NCI-H345 treated with DMSO at 0.1 percent for 48 hours (cell line): ENCODE measurements at regions not wholly inside any gene's neighbourhood (a gene's known extent, or its start where the extent isn't known, plus 50 kb on each side); places are given as distances from the start of the nearest gene placed in this dataset.
"Not testable (repeated sequence)": the region's sequence is repeated elsewhere in the genome, so short reads cannot be mapped to it uniquely, and the experiment has no call there.

ENCODE experiments used
- DNase-seq: peaks from one replicate; lab custom pipeline; 2025; ENCODE audit not compliant: unreplicated experiment; lab: John Stamatoyannopoulos, UW

DNA sequence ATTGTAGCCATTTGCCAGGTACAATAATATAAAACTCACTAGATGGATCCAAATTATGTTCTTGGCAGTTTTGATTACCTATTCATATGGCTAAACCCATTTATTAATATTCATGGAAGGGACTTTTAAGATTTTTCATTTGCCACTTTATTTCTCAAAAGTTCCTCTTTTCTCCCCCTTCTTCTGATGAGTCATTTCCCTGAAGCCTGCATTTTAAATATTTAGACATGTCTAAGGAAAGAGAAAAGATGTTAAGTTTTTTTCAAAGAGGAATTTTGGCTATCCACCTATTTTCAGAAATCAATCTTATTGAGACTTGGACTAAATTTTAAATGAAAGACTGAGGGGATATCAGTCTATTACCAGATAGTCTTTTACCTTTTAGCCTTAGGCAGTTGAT is 1189.4 kb downstream of the EFNA5 start:
- no peak for DNase-seq

DNA sequence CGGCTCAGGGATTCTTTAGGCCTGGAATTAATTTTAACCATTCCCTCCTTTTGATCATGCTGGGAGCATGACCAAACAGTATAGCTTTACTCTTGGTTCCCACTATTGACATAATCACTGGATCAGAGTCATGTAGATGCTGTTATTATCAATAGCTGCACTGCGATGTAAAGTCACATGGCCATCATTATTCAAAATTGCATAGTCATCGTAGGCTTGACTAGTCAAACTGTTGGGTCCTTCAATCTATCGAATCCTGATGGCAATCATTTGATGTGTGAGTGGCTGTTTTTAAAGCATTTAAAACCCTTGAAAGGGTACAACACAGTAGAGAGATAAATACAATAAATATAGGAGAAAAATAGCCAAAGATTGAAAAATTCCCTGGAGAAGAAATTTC is 1194.1 kb downstream of the EFNA5 start:
- no peak for DNase-seq

- DNase-seq = no peak
Measured at GRCh38 chr5:106474066-106474465, 1196.7 kb downstream of the EFNA5 start.

- DNase-seq = no peak
Measured at GRCh38 chr5:106459541-106459940, 1211.2 kb downstream of the EFNA5 start.

- DNase-seq = no peak
Measured at GRCh38 chr5:106454651-106455415, 1215.9 kb downstream of the EFNA5 start.

DNA sequence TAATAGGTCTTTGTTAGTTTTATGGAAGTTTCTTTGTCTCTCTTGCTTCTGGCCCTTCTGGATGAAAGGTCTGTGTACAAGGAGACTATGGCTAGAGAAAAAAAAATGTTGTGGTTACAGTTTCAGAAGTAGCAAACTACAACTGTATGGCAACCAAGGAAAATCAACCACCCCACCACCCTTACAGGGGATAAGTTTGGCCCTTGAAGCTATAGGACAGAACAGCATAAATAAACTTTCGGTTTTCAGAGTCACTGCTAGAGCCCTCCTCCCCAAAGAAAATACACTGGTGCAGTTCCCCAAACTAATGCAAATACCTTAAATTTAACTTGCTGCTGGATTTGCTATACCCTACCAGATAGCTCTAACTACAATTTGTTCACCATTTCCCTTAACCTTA is 1216.7 kb downstream of the EFNA5 start:
- DNase-seq = no peak

DNA sequence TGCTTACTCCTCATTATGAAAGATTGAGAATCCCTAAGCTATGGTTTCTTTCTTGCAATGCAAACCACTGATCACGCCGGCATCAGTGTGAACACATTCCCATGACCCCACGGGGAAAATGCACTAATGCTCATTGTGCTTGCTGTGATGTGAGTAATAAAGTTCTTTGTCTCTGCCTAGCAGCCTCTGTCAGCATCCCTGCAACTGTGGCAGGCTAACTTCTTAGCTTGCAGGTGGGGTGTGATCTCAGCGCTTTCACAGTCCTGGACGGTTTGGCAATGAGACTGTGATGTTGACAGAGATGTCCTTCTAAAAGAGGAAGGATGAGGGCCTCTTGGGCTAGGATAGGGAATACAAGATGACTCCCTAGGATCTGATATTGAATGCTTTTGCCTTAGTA is 1218.7 kb downstream of the EFNA5 start:
- no peak for DNase-seq

DNA sequence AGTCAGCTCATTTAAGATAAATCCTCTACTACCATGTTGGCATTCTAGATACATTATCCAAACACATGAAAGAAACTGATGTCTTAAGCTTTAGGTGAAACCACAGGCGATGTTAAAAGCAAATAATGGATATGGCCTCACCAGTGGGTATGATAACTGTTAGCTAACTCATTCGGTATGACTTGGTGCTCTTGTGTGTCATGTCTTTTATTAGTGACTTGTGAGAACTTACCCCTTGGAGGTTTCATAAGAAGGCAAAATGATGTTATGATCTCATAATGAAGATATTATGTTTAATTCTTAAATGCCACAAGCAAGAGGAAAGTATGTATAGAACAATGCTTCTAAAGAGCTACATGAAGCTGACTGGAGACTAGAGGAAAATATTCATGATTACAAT is 1227.0 kb downstream of the EFNA5 start:
- DNase-seq = no peak

DNA sequence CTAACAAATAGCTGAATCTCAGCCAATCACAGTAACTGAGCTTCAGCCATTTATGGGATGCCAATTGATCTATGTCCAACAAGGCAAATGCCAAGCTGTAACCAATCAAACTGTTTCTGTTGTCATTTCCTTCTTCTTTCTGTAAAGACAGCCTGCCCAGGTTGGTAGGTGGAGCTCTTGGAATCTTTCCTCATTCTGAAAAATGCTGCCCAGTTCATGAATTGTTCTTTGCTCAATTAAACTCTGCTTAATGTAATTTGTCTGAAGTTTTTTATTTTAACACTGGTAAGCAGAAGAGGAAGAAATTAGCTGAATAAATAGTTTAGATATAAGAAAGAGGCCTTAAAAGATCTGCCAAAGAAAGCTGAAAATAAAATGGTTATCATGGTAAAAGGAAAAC is 1235.6 kb downstream of the EFNA5 start:
- no peak for DNase-seq

GRCh38 chr5:106430733-106431132 is 1240.0 kb downstream of the EFNA5 start:
- DNase-seq = not testable (repeated sequence)

DNA sequence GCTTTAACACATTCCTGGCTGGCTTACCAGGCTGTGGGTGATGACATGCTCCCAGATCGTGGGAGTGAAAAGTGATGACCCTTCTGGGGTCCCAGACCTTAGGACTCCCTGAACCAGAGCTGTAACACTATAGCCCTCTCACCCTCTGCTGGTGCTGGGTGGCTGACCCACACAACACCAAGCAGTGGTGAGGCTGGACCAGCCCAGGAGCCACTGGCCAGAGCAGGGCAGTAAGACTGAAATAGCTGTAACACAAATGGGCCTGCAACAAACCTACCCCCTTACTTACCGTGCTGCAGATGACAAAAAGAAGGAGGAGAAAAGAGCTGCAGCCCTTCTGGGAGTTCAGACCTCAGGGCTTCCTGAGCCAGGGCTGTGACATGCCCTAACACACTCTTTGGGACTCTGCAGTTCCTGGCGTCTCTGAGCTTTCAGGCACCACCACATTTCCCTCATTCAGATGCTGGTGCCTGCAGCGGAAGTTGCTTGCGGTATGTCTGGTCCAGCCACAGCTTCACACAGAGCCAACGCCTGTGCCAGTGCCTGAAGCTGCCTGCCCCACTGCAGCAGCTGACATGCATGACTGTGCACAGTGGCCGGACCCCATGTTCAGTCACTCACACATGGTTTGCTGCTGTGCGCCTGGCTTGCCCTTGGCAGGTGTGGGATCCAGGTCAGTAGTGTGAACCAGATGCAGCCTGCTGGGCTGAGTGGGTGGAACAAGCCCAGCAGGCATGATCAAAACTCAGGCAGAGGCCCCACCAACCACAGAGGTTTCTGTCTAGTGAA is 1247.4 kb downstream of the EFNA5 start:
- DNase-seq = no peak

DNA sequence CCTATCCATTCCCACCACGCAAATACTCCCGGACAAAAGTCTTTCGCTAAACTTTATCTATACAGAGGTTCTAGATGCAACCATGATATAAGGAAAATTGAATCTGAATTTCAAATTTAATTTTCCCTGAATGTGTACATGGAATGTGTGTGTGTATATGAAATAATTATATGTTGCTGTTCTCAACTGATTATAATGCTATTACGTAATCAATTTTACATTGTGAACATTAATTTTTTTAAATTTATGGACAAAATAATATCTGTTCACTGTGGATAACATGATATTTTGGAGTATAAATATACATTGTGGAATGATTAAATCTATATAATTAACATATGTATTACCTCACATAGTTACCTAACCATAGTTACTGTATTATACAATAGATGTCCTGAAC is 1250.6 kb downstream of the EFNA5 start:
- DNase-seq = no peak

- no peak for DNase-seq
Measured at GRCh38 chr5:106418196-106418595, 1252.5 kb downstream of the EFNA5 start.

DNA sequence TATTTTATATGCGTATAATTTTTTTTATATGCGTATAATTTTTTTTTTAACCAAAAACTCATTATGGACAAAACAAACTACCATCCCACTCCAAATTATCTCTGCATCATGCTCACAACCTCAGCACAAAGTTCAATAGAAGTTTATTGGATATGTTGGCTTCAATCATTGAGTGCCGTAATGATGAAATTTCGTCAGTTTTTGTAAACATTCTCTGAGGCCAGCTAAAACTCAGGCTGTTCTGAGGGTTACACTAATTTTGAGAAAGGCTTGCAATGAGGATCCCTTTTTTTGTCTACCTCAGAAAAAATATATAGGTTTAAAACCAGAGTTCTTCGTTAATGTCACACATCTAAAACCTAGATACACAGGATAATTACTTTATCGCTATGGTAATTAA is 1253.2 kb downstream of the EFNA5 start:
- DNase-seq = no peak

DNA sequence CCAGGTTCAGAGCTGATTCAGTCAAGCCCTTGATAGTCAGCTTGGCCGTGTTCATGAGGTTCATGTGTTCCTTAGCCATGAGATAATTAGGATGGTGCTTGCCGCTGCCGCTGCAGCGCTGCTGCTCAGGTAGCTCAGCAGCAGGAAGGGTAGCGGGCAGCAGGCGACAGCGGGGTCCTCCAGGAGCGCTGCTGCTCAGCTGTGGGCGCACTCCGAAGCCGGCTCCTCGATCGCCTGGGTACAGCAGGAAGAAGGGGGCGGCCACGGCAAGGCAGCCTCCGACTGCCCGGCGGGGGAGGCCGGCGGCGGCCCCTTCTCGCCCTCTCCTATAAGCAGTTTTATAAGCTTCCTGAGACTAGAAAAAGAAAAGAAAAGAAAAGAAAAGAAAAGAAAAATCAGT is 1253.6 kb downstream of the EFNA5 start:
- DNase-seq = no peak

- no peak for DNase-seq
Measured at GRCh38 chr5:106415541-106415940, 1255.2 kb downstream of the EFNA5 start.

DNA sequence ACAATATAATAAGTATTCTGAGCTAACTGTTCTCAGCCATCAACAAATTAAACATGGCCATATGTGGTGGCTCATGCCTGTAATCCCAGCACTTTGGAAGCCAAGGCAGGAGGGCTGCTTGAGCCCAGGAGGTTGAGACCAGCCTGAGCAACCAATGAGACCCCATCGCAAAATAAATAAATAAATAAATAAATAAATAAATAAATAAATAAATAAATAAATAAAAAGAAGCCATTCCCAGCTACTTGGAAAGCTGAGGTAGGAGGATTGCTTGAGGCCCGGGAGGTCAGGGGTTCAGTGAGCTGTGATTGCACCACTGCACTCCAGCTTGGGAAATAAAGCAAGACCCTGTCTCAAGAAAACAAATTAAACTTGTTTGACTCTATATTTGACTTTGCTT is 1256.4 kb downstream of the EFNA5 start:
- no peak for DNase-seq

GRCh38 chr5:106412606-106413005 is 1258.1 kb downstream of the EFNA5 start:
- DNase-seq = no peak

GRCh38 chr5:106408570-106408969 is 1262.2 kb downstream of the EFNA5 start:
- DNase-seq = no peak

DNA sequence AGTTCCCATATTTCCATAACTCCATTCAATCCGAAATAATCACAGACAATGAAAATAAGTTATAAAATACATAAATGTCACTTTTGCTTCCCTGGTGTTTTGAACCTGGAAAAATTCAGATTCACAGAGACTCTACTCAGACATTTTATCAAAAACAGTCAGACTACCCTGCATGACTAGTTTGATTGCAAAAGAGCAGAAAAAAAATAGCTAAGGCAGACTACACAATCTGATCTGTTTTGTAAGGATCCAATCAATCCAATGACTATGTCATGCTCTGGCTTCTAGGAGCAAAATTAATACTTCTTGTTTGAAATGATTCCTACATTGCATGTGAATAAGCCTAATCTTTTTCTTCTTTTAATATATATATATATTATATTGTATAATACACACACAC is 1262.6 kb downstream of the EFNA5 start:
- DNase-seq = no peak

- no peak for DNase-seq
Measured at GRCh38 chr5:106401561-106401960, 1269.2 kb downstream of the EFNA5 start.

DNA sequence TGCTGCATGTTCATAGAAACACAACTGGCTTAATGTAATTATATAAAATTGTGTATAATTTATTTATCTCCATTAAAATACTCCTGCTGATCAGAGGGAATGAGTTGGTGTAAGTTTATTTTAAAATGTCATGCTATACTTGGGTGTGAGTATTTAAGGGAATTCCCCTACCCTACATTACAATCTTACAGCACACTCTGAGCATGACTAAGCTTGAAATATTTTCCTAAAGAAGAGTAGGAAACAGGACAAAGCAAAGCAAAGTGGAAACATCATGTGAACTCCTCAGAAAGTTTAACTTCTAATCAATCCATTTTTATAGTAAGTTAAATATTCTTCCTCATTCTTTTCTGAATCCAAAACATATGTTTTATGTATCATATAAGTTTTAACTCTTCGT is 1271.3 kb downstream of the EFNA5 start:
- no peak for DNase-seq

DNA sequence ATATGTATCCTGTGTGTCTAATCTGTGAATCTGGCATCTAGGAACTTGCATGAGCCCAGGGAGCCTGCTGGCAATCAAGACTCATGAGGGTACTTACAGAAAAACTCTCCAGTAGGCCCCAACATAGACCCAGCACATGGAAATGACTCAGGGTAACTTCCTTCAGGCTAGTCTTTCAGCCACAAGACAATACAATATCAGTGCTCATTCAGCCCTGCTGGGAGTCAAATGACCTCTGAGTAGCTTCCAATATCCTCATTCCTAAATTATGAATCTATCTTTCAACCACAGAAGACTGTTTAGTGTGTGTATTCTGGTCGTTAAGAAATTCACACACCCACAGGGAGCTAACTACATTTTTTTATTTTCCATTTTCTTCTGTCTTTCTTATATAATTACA is 1273.0 kb downstream of the EFNA5 start:
- no peak for DNase-seq
